ENCODE measurements at regions not wholly inside any gene's neighbourhood (a gene's known extent, or its start where the extent isn't known, plus 50 kb on each side); places are given as distances from the start of the nearest gene placed in this dataset.

DNA sequence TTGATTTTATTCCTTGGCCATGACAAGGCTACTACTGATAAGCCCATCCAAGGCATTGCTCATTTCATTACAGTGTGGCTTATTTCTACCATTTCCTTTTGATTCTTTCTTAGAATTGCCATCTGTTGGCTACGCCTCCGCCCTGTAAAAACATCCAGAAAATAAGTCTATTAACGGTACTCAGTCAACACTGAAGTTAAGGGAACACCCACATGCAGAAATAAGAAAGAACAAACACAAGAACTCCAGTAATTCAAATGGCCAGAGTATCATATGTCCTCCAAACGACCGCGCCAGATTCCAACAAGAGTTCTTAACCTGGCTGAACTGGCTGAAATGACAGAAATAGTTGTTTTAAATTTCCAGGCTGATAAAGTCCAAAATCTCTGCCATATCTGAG is 90.3 kb downstream of the CXXC4 start:
- Histone ChIP-seq H4K20me1 (ENCODE audit: control insufficient read depth, insufficient read depth, insufficient read length) (no peaks in the 10 kb centered on the region), H3K14ac (ENCODE audit: insufficient read depth, low read length) (no peak overlapping the region), H4K8ac (replicated peaks; ENCODE audit: insufficient read length, low read depth, low read length) (no peak overlapping the region), H3K4me2 (ENCODE audit: insufficient read depth, insufficient read length, low read length) (no peak overlapping the region), H3K9me3 (ENCODE audit: control insufficient read depth, low read depth, low read length) (no peaks in the 10 kb centered on the region), H3K27ac (ENCODE audit: insufficient read length, low read depth, low read length) (no peak overlapping the region), H3K4ac (ENCODE audit: low read depth, low read length) (no peak overlapping the region), H3K56ac (ENCODE audit: insufficient read length, low read depth, low read length) (no peak overlapping the region), H3K79me2 (ENCODE audit: insufficient read depth, low read length) (no peaks in the 10 kb centered on the region), H3K79me1 (ENCODE audit: insufficient read depth, low read depth, low read length, poor library complexity, severe bottlenecking) (no peaks in the 10 kb centered on the region), H2BK15ac (ENCODE audit: low read depth, low read length) (no peak overlapping the region), H3K27me3 (ENCODE audit: insufficient read depth, low read length) (no peaks in the 10 kb centered on the region), H3K18ac (ENCODE audit: insufficient read length, low read depth, low read length) (no peak overlapping the region), H2AFZ (ENCODE audit: low read length) (no peak overlapping the region), H2BK20ac (ENCODE audit: low read depth, low read length, poor library complexity, severe bottlenecking) (no peak overlapping the region), H2BK120ac (ENCODE audit: low read depth, low read length, poor library complexity, severe bottlenecking) (no peak overlapping the region), H3K4me1 (ENCODE audit: insufficient read depth, low read length) (no peaks in the 10 kb centered on the region), H4K91ac (ENCODE audit: insufficient read length, low read depth, low read length) (no peak overlapping the region), H2BK5ac (ENCODE audit: insufficient read length, low read length) (no peak overlapping the region), H4K5ac (ENCODE audit: insufficient read length, low read depth, low read length) (no peak overlapping the region), H3K23me2 (ENCODE audit: insufficient read length, low read depth, low read length, poor library complexity, severe bottlenecking) (no peaks in the 10 kb centered on the region), H2AK5ac (ENCODE audit: insufficient read length, low read length) (no peak overlapping the region), H3K23ac (ENCODE audit: insufficient read length, low read depth, low read length) (no peak overlapping the region), H3T11ph (ENCODE audit: low read length) (no peak overlapping the region), H2BK12ac (ENCODE audit: insufficient read length, low read depth, low read length) (no peak overlapping the region), H3K9ac (ENCODE audit: extremely low read depth, insufficient read length, low read length) (no peak overlapping the region)
- Mint-ChIP-seq H3K27me3 (ENCODE audit: low read depth) (no peaks in the 10 kb centered on the region), H3K4me3 (no peak overlapping the region), H3K27ac (no peak overlapping the region), H3K9me3 (peaks cover 3 to 6% of the 10 kb centered on the region in 2 experiments; a peak in 4 of 5 replicates), H3K4me1 (no peaks in the 10 kb centered on the region), H3K36me3 (ENCODE audit: insufficient read depth in 1 of 3, low read depth in 3 of 3) (peaks cover 0 to 10% (median 0%) of the 10 kb centered on the region in 3 experiments; a peak in 2 of 7 replicates)
- TF ChIP-seq, protein P1, sequence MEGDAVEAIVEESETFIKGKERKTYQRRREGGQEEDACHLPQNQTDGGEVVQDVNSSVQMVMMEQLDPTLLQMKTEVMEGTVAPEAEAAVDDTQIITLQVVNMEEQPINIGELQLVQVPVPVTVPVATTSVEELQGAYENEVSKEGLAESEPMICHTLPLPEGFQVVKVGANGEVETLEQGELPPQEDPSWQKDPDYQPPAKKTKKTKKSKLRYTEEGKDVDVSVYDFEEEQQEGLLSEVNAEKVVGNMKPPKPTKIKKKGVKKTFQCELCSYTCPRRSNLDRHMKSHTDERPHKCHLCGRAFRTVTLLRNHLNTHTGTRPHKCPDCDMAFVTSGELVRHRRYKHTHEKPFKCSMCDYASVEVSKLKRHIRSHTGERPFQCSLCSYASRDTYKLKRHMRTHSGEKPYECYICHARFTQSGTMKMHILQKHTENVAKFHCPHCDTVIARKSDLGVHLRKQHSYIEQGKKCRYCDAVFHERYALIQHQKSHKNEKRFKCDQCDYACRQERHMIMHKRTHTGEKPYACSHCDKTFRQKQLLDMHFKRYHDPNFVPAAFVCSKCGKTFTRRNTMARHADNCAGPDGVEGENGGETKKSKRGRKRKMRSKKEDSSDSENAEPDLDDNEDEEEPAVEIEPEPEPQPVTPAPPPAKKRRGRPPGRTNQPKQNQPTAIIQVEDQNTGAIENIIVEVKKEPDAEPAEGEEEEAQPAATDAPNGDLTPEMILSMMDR (conservative IDR thresholded peaks at IDR 0.05), result no peak
- no peak for DNase-seq
- WGBS (ENCODE audit: extremely low coverage, insufficient read length, low lambda C conversion rate), result no CpG with 5 or more reads among the region's 6 CpGs

Data from H9 (cell line).